KMS-11 (cell line): ENCODE measurements at regions not wholly inside any gene's neighbourhood (a gene's known extent, or its start where the extent isn't known, plus 50 kb on each side); places are given as distances from the start of the nearest gene placed in this dataset.

Experiments used
- H2AFZ ChIP-seq: fragments of 200-600 bp; sonication (generic); 2 replicates; pipeline ENCODE4 v1.6.1; 2016; ENCODE audit warnings: antibody characterized with exemption, mixed run types, low read depth
- H3K27ac ChIP-seq: fragments of 200-600 bp; sonication (generic); 2 replicates; pipeline ENCODE4 v1.6.1; 2016; ENCODE audit warnings: mild to moderate bottlenecking, mixed run types
- H3K27me3 ChIP-seq: fragments of 200-600 bp; sonication (generic); 2 replicates; pipeline ENCODE4 v1.6.1; 2017; ENCODE audit warnings: mild to moderate bottlenecking, low read depth, mixed run types, moderate library complexity; ENCODE audit not compliant: insufficient read depth
- H3K36me3 ChIP-seq: fragments of 200-600 bp; sonication (generic); 2 replicates; pipeline ENCODE4 v1.6.1; 2017; ENCODE audit warnings: mild to moderate bottlenecking, mixed run types; ENCODE audit not compliant: insufficient read depth
- H3K4me1 ChIP-seq: fragments of 200-600 bp; sonication (generic); 2 replicates; pipeline ENCODE4 v1.6.1; 2016; ENCODE audit warnings: mild to moderate bottlenecking, low read depth, mixed run types; ENCODE audit not compliant: poor library complexity, severe bottlenecking
- H3K4me2 ChIP-seq: fragments of 200-600 bp; sonication (generic); 2 replicates; pipeline ENCODE4 v1.7.0; 2016; ENCODE audit warnings: mild to moderate bottlenecking, mixed run types
- H3K4me3 ChIP-seq: fragments of 200-600 bp; sonication (generic); IDR thresholded peaks from 2 replicates; pipeline ENCODE4 v1.6.1; 2017; ENCODE audit warnings: low read depth, low read length, mixed read lengths; ENCODE audit not compliant: insufficient read depth
- H3K79me2 ChIP-seq: fragments of 200-600 bp; sonication (generic); 2 replicates; pipeline ENCODE4 v1.6.1; 2016; ENCODE audit warnings: low read depth, mixed run types; ENCODE audit not compliant: insufficient read depth
- H3K9ac ChIP-seq: fragments of 200-600 bp; sonication (generic); 2 replicates; pipeline ENCODE4 v1.6.1; 2016; ENCODE audit warnings: mild to moderate bottlenecking, mixed run types
- H4K20me1 ChIP-seq: fragments of 200-600 bp; sonication (generic); 2 replicates; pipeline ENCODE4 v1.6.1; 2016; ENCODE audit warnings: mild to moderate bottlenecking, mixed run types; ENCODE audit not compliant: insufficient read depth
- CTCF ChIP-seq: fragments of 200-600 bp; sonication (generic); conservative IDR thresholded peaks from 2 replicates; pipeline ENCODE4 v1.6.1; 2017; ENCODE audit warnings: low read depth, mild to moderate bottlenecking, antibody characterized with exemption, low read length, moderate library complexity, mixed read lengths

- Histone ChIP-seq H4K20me1 (no peaks in the 10 kb centered on the region), H3K36me3 (no peaks in the 10 kb centered on the region), H3K4me3 (no peak overlapping the region), H3K27me3 (no peaks in the 10 kb centered on the region), H3K79me2 (no peaks in the 10 kb centered on the region), H3K27ac (no peak overlapping the region), H3K9ac (no peak overlapping the region), H3K4me2 (no peak overlapping the region), H3K4me1 (no peaks in the 10 kb centered on the region), H2AFZ (no peak overlapping the region)
- TF ChIP-seq CTCF: no peak
Observed at GRCh38 chr16:5427571-5427970, 330.0 kb upstream of the EEF2KMT start.

GRCh38 chr16:5422643-5423496 lies 325.3 kb upstream of the EEF2KMT start:
- no peak overlapping the region for H2AFZ ChIP-seq
- H3K27me3 ChIP-seq: no peaks in the 10 kb centered on the region
- H3K79me2 ChIP-seq: no peaks in the 10 kb centered on the region
- H3K4me2 ChIP-seq: no peak overlapping the region
- H3K27ac ChIP-seq: no peak overlapping the region
- H3K36me3 ChIP-seq: no peaks in the 10 kb centered on the region
- no peaks in the 10 kb centered on the region for H3K4me1 ChIP-seq
- TF ChIP-seq CTCF: no peak
- no peak overlapping the region for H3K4me3 ChIP-seq
- H4K20me1 ChIP-seq: no peaks in the 10 kb centered on the region
- no peak overlapping the region for H3K9ac ChIP-seq

- no peak overlapping the region for H2AFZ ChIP-seq
- H3K4me3 ChIP-seq: no peak overlapping the region
- no peak overlapping the region for H3K4me2 ChIP-seq
- H4K20me1 ChIP-seq: no peaks in the 10 kb centered on the region
- H3K27ac ChIP-seq: no peak overlapping the region
- H3K79me2 ChIP-seq: no peaks in the 10 kb centered on the region
- H3K36me3 ChIP-seq: no peaks in the 10 kb centered on the region
- no peak for TF ChIP-seq CTCF
- no peaks in the 10 kb centered on the region for H3K4me1 ChIP-seq
- no peak overlapping the region for H3K9ac ChIP-seq
- H3K27me3 ChIP-seq: no peaks in the 10 kb centered on the region
Observed at GRCh38 chr16:5422047-5422446, 324.5 kb upstream of the EEF2KMT start.

- H3K4me3 ChIP-seq: no peak overlapping the region
- H3K27ac ChIP-seq: no peak overlapping the region
- H3K4me2 ChIP-seq: no peak overlapping the region
- H3K79me2 ChIP-seq: no peaks in the 10 kb centered on the region
- TF ChIP-seq CTCF: no peak
- no peaks in the 10 kb centered on the region for H4K20me1 ChIP-seq
- no peaks in the 10 kb centered on the region for H3K4me1 ChIP-seq
- no peaks in the 10 kb centered on the region for H3K36me3 ChIP-seq
- H3K9ac ChIP-seq: no peak overlapping the region
- no peaks in the 10 kb centered on the region for H3K27me3 ChIP-seq
- H2AFZ ChIP-seq: no peak overlapping the region
Observed at GRCh38 chr16:5416013-5416412, 318.4 kb upstream of the EEF2KMT start.
